Neural progenitor cell (in vitro differentiated cells): ENCODE measurements at regions not wholly inside any gene's neighbourhood (a gene's known extent, or its start where the extent isn't known, plus 50 kb on each side); places are given as distances from the start of the nearest gene placed in this dataset.

Experiments used
- DNase-seq: peaks from one replicate; pipeline ENCODE4 v3.0.0-alpha.2; 2016; ENCODE audit warnings: low spot score
- H2AFZ ChIP-seq: fragments of 200-600 bp; sonication (generic); replicated peaks from 2 replicates; pipeline ENCODE4 v1.6.1; 2016; ENCODE audit warnings: antibody characterized with exemption
- H3F3A ChIP-seq: fragments of 200-600 bp; sonication (generic); 2 replicates; pipeline ENCODE4 v1.6.1; 2016; ENCODE audit warnings: antibody characterized with exemption, low read depth
- H3K27ac ChIP-seq: fragments of 200-600 bp; sonication (generic); 2 replicates; pipeline ENCODE4 v1.5.1; 2016; ENCODE audit warnings: mild to moderate bottlenecking
- H3K27me3 ChIP-seq: fragments of 200-600 bp; sonication (generic); 2 replicates; pipeline ENCODE4 v1.6.1; 2016; ENCODE audit warnings: mild to moderate bottlenecking, moderate library complexity
- H3K36me3 ChIP-seq: fragments of 200-600 bp; sonication (generic); 2 replicates; pipeline ENCODE4 v1.5.1; 2016
- H3K4me1 ChIP-seq: fragments of 200-600 bp; sonication (generic); 2 replicates; pipeline ENCODE4 v1.6.1; 2016; ENCODE audit warnings: mixed run types
- H3K4me2 ChIP-seq: fragments of 200-600 bp; sonication (generic); 2 replicates; pipeline ENCODE4 v1.6.1; 2016
- H3K4me3 ChIP-seq: fragments of 200-600 bp; sonication (generic); 2 replicates; pipeline ENCODE4 v1.5.1; 2016
- H3K79me2 ChIP-seq: fragments of 200-600 bp; sonication (generic); 2 replicates; pipeline ENCODE4 v1.6.1; 2016; ENCODE audit warnings: low read depth
- H3K9ac ChIP-seq: fragments of 200-600 bp; sonication (generic); 2 replicates; pipeline ENCODE4 v1.6.1; 2016
- H3K9me3 ChIP-seq: fragments of 200-600 bp; sonication (generic); 2 replicates; pipeline ENCODE4 v1.5.1; 2016; ENCODE audit warnings: low read depth
- H4K20me1 ChIP-seq: fragments of 200-600 bp; sonication (generic); 2 replicates; pipeline ENCODE4 v1.6.1; 2016; ENCODE audit warnings: low read depth
- H3K27ac Mint-ChIP-seq: 3 replicates; pipeline ENCODE4 v1.8.0; 2021; ENCODE audit warnings: mixed read lengths
- H3K27me3 Mint-ChIP-seq: 2 replicates; pipeline ENCODE4 v1.8.0; 2022; ENCODE audit warnings: low read depth, mild to moderate bottlenecking, inconsistent platforms, moderate library complexity, mixed read lengths; ENCODE audit not compliant: insufficient read depth
- H3K36me3 Mint-ChIP-seq: 3 replicates; pipeline ENCODE4 v1.8.0; 2021; ENCODE audit warnings: mixed read lengths
- H3K4me1 Mint-ChIP-seq: 3 replicates; pipeline ENCODE4 v1.8.0; 2021; ENCODE audit warnings: mixed read lengths
- H3K4me3 Mint-ChIP-seq: 3 replicates; pipeline ENCODE4 v1.8.0; 2021; ENCODE audit warnings: mild to moderate bottlenecking, moderate library complexity, mixed read lengths
- H3K9me3 Mint-ChIP-seq: 3 replicates; pipeline ENCODE4 v1.8.0; 2020; ENCODE audit warnings: mixed read lengths
- CTCF ChIP-seq: fragments of 200-600 bp; sonication (generic); IDR thresholded peaks from 2 replicates; pipeline ENCODE4 v1.5.1; 2017; ENCODE audit warnings: antibody characterized with exemption, mild to moderate bottlenecking
- EZH2 ChIP-seq: fragments of 200-600 bp; sonication (generic); IDR thresholded peaks from 2 replicates; pipeline ENCODE4 v1.6.1; 2017; ENCODE audit warnings: antibody characterized with exemption, mild to moderate bottlenecking, moderate library complexity
- EZH2phosphoT487 ChIP-seq: fragments of 200-600 bp; sonication (generic); IDR thresholded peaks from 2 replicates; pipeline ENCODE4 v1.6.1; 2017; ENCODE audit warnings: antibody characterized with exemption

GRCh38 chr6:9517806-9518205 lies 897.1 kb downstream of the TFAP2A start:
- Histone ChIP-seq H3K79me2 (no peaks in the 10 kb centered on the region), H3K4me3 (no peak overlapping the region), H3F3A (no peaks in the 10 kb centered on the region), H3K9ac (no peak overlapping the region), H2AFZ (no peak overlapping the region), H3K9me3 (no peaks in the 10 kb centered on the region), H3K4me2 (no peak overlapping the region), H3K27me3 (no peaks in the 10 kb centered on the region), H3K36me3 (no peaks in the 10 kb centered on the region), H3K4me1 (peaks cover 10% of the 10 kb centered on the region), H4K20me1 (no peaks in the 10 kb centered on the region), H3K27ac (no peak overlapping the region)
- TF ChIP-seq CTCF (no peak), EZH2 (no peak), EZH2phosphoT487 (no peak)
- Mint-ChIP-seq H3K27me3 (peaks cover 4% of the 10 kb centered on the region), H3K4me3 (no peak overlapping the region), H3K9me3 (peaks cover under 1% of the 10 kb centered on the region), H3K36me3 (no peaks in the 10 kb centered on the region), H3K4me1 (peaks cover 11% of the 10 kb centered on the region), H3K27ac (no peak overlapping the region)
- DNase-seq: no peak

GRCh38 chr6:9515633-9516606 lies 899.0 kb downstream of the TFAP2A start:
- no peak overlapping the region for H3K9ac ChIP-seq
- H3K4me1 ChIP-seq: peaks cover 10% of the 10 kb centered on the region
- H4K20me1 ChIP-seq: no peaks in the 10 kb centered on the region
- DNase-seq: peak; percentile 53
- H3F3A ChIP-seq: no peaks in the 10 kb centered on the region
- H3K4me2 ChIP-seq: peak overlapping the region; percentile 5
- no peaks in the 10 kb centered on the region for H3K27me3 ChIP-seq
- no peak overlapping the region for H3K4me3 ChIP-seq
- peak overlapping the region; percentile 79 for H2AFZ ChIP-seq
- no peak overlapping the region for H3K4me3 Mint-ChIP-seq
- no peaks in the 10 kb centered on the region for H3K36me3 Mint-ChIP-seq
- H3K9me3 Mint-ChIP-seq: peaks cover 7% of the 10 kb centered on the region
- peaks cover 5% of the 10 kb centered on the region for H3K9me3 ChIP-seq
- H3K4me1 Mint-ChIP-seq: peaks cover 11% of the 10 kb centered on the region
- H3K36me3 ChIP-seq: no peaks in the 10 kb centered on the region
- H3K79me2 ChIP-seq: no peaks in the 10 kb centered on the region
- TF ChIP-seq EZH2: no peak
- TF ChIP-seq CTCF: no peak
- TF ChIP-seq EZH2phosphoT487: no peak
- no peak overlapping the region for H3K27ac ChIP-seq
- no peak overlapping the region for H3K27ac Mint-ChIP-seq
- H3K27me3 Mint-ChIP-seq: peaks cover 6% of the 10 kb centered on the region

- no peak overlapping the region for H3K4me2 ChIP-seq
- peaks cover 7% of the 10 kb centered on the region for H3K9me3 Mint-ChIP-seq
- peaks cover 5% of the 10 kb centered on the region for H3K9me3 ChIP-seq
- no peak overlapping the region for H3K27ac Mint-ChIP-seq
- H3K36me3 Mint-ChIP-seq: no peaks in the 10 kb centered on the region
- DNase-seq: no peak
- no peak overlapping the region for H3K4me3 Mint-ChIP-seq
- no peaks in the 10 kb centered on the region for H3K27me3 ChIP-seq
- TF ChIP-seq EZH2: no peak
- TF ChIP-seq CTCF: no peak
- no peak for TF ChIP-seq EZH2phosphoT487
- no peak overlapping the region for H3K4me3 ChIP-seq
- no peaks in the 10 kb centered on the region for H4K20me1 ChIP-seq
- no peak overlapping the region for H3K9ac ChIP-seq
- peaks cover 11% of the 10 kb centered on the region for H3K4me1 Mint-ChIP-seq
- H2AFZ ChIP-seq: no peak overlapping the region
- no peaks in the 10 kb centered on the region for H3K79me2 ChIP-seq
- no peak overlapping the region for H3K27ac ChIP-seq
- no peaks in the 10 kb centered on the region for H3F3A ChIP-seq
- H3K27me3 Mint-ChIP-seq: peaks cover 6% of the 10 kb centered on the region
- H3K36me3 ChIP-seq: no peaks in the 10 kb centered on the region
- peaks cover 10% of the 10 kb centered on the region for H3K4me1 ChIP-seq
Measured at GRCh38 chr6:9514146-9514545, 900.7 kb downstream of the TFAP2A start.
